Trophoblast cell (in vitro differentiated cells and primary cell): ENCODE measurements at regions not wholly inside any gene's neighbourhood (a gene's known extent, or its start where the extent isn't known, plus 50 kb on each side); places are given as distances from the start of the nearest gene placed in this dataset.

Experiments used
- DNase-seq, 2 donors: peaks; one replicate each; pipeline ENCODE4 v3.0.0-alpha.2; 2016
- H2AFZ ChIP-seq: 2 replicates; pipeline ENCODE4 v1.6.1; 2013; ENCODE audit warnings: low read length, moderate library complexity, mild to moderate bottlenecking; ENCODE audit not compliant: insufficient read depth, poor library complexity
- H2AK5ac ChIP-seq: 2 replicates; pipeline ENCODE4 v1.6.1; 2013; ENCODE audit warnings: mild to moderate bottlenecking, low read length
- H2BK120ac ChIP-seq: 2 replicates; pipeline ENCODE4 v1.6.1; 2013; ENCODE audit warnings: low read length, mild to moderate bottlenecking, moderate library complexity; ENCODE audit not compliant: insufficient read depth, poor library complexity
- H2BK12ac ChIP-seq: 2 replicates; pipeline ENCODE4 v1.6.1; 2013; ENCODE audit warnings: mild to moderate bottlenecking, low read length, moderate library complexity
- H2BK5ac ChIP-seq: 2 replicates; pipeline ENCODE4 v1.6.1; 2013; ENCODE audit warnings: low read length, low read depth, moderate library complexity, mild to moderate bottlenecking; ENCODE audit not compliant: poor library complexity
- H3K14ac ChIP-seq: 2 replicates; pipeline ENCODE4 v1.6.1; 2013; ENCODE audit warnings: mild to moderate bottlenecking, low read length
- H3K18ac ChIP-seq: 2 replicates; pipeline ENCODE4 v1.6.1; 2013; ENCODE audit warnings: mild to moderate bottlenecking, low read length
- H3K23ac ChIP-seq: 2 replicates; pipeline ENCODE4 v1.6.1; 2013; ENCODE audit warnings: low read length
- H3K27ac ChIP-seq: 2 replicates; pipeline ENCODE4 v1.5.1; 2013; ENCODE audit warnings: low read depth, mild to moderate bottlenecking, inconsistent platforms, low read length, moderate library complexity
- H3K27me3 ChIP-seq: 2 replicates; pipeline ENCODE4 v1.6.1; 2013; ENCODE audit warnings: inconsistent platforms, mild to moderate bottlenecking, low read length, moderate library complexity; ENCODE audit not compliant: insufficient read depth
- H3K36me3 ChIP-seq, 2 experiments: 1 replicate in 1 of 2; 2 replicates in 1 of 2; pipeline ENCODE4 v1.6.1; 2013; ENCODE audit warnings: low read length in 2 of 2, mild to moderate bottlenecking in 2 of 2, moderate library complexity in 1 of 2; ENCODE audit not compliant: insufficient read depth in 2 of 2, control insufficient read depth in 1 of 2
- H3K4ac ChIP-seq: 2 replicates; pipeline ENCODE4 v1.6.1; 2013; ENCODE audit warnings: low read depth, mild to moderate bottlenecking, low read length, moderate library complexity
- H3K4me1 ChIP-seq, 2 experiments: 1 replicate in 1 of 2; 2 replicates in 1 of 2; pipeline ENCODE4 v1.6.1; 2013; ENCODE audit warnings: low read length in 2 of 2, mild to moderate bottlenecking in 2 of 2, moderate library complexity in 1 of 2; ENCODE audit not compliant: insufficient read depth in 2 of 2, control insufficient read depth in 1 of 2
- H3K4me2 ChIP-seq: 2 replicates; pipeline ENCODE4 v1.6.1; 2013; ENCODE audit warnings: inconsistent platforms, mild to moderate bottlenecking, low read length, moderate library complexity
- H3K4me3 ChIP-seq: 2 replicates; pipeline ENCODE4 v1.5.1; 2013; ENCODE audit warnings: mild to moderate bottlenecking, low read depth, low read length, inconsistent platforms
- H3K79me1 ChIP-seq: one replicate; pipeline ENCODE4 v1.6.1; 2013; ENCODE audit warnings: low read length
- H3K79me2 ChIP-seq: 2 replicates; pipeline ENCODE4 v1.6.1; 2013; ENCODE audit warnings: low read length, mild to moderate bottlenecking; ENCODE audit not compliant: control insufficient read depth, insufficient read depth, poor library complexity
- H3K9ac ChIP-seq: 2 replicates; pipeline ENCODE4 v1.6.1; 2013; ENCODE audit warnings: mild to moderate bottlenecking, low read length
- H3K9me3 ChIP-seq: 2 replicates; pipeline ENCODE4 v1.6.1; 2013; ENCODE audit warnings: low read depth, mild to moderate bottlenecking, control low read depth, inconsistent platforms, low read length; ENCODE audit not compliant: insufficient read depth
- H4K12ac ChIP-seq: 2 replicates; pipeline ENCODE4 v1.6.1; 2013; ENCODE audit warnings: low read depth, mild to moderate bottlenecking, low read length, moderate library complexity
- H4K8ac ChIP-seq: 2 replicates; pipeline ENCODE4 v1.6.1; 2013; ENCODE audit warnings: low read depth, mild to moderate bottlenecking, low read length, moderate library complexity
- H4K91ac ChIP-seq: one replicate; pipeline ENCODE4 v1.6.1; 2013; ENCODE audit warnings: low read depth, mild to moderate bottlenecking, low read length, moderate library complexity
- WGBS: extraction: QIAGEN DNeasy Blood & Tissue Kit; methylation state at CpG from one replicate; pipeline ENCODE4 v1.1.7; 2013; ENCODE audit warnings: missing lambda C conversion rate; ENCODE audit not compliant: insufficient read length, insufficient coverage; ENCODE audit errors: extremely low coverage; 5-methylcytosine and 5-hydroxymethylcytosine counted together

DNA sequence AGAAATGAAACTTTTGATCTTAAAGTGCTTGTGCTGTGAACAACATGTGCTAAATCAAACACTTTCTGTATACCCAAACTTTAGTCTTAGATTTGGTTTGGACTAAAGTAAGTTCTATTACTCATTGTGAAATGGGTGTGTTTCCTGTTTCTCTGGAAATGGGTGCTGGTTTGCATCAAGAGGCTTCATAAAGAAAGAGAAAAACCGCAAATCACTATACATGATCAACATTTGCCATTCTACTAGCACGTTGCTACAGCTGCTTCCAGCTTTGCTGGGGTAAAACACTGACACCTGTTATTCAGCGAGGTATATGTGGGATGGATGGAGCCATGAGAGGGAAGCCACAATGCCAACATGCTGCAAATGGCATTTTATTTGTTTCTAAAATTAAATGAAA is 547.0 kb upstream of the ACVR2A start:
- H3K79me2 ChIP-seq, result no peaks in the 10 kb centered on the region
- no peaks in the 10 kb centered on the region for H3K79me1 ChIP-seq
- H3K4me2 ChIP-seq, result no peak overlapping the region
- no peak overlapping the region for H3K27ac ChIP-seq
- WGBS, result no CpG with 5 or more reads among the region's 3 CpGs
- no peak overlapping the region for H4K12ac ChIP-seq
- H2BK5ac ChIP-seq, result no peak overlapping the region
- DNase-seq, result no peak
- no peak overlapping the region for H2AFZ ChIP-seq
- H3K4ac ChIP-seq, result no peak overlapping the region
- no peak overlapping the region for H3K23ac ChIP-seq
- no peak overlapping the region for H2BK12ac ChIP-seq
- H3K14ac ChIP-seq, result no peak overlapping the region
- no peak overlapping the region for H2AK5ac ChIP-seq
- H3K4me3 ChIP-seq, result no peak overlapping the region
- no peak overlapping the region for H3K9ac ChIP-seq
- no peak overlapping the region for H4K91ac ChIP-seq
- no peaks in the 10 kb centered on the region for H3K36me3 ChIP-seq
- no peak overlapping the region for H3K18ac ChIP-seq
- no peaks in the 10 kb centered on the region for H3K4me1 ChIP-seq
- no peaks in the 10 kb centered on the region for H3K9me3 ChIP-seq
- H4K8ac ChIP-seq, result no peak overlapping the region
- no peaks in the 10 kb centered on the region for H3K27me3 ChIP-seq
- H2BK120ac ChIP-seq, result no peak overlapping the region

DNA sequence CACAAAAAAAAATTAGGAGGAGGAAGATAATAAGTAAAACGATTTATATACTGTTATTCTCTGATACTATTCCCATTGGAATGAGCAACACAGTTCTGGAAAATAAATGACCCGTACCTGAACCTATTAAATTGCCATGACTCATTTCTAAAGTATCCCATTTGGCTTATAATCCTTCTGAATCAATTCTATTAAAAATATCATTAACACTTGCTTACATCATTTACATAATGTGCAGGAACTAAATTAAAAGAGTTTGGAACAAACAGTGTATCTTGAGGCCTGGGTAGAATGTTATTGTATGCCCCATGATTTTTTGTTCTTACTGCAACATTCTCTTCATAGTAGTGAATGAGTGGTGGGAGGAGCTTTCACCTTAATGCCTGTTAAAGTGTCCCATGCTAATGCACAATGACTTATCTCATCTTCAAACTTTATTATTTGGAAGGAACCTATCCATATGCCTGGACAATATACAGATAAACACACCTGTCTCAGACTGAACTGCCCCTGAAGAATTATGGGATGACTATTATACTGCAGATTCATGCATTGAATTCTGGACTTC is 549.9 kb upstream of the ACVR2A start:
- DNase-seq, result no peak
- H3K4ac ChIP-seq, result no peak overlapping the region

GRCh38 chr2:147293991-147294824 is 550.6 kb upstream of the ACVR2A start:
- Histone ChIP-seq H4K12ac (no peak overlapping the region), H4K91ac (no peak overlapping the region), H3K9me3 (no peaks in the 10 kb centered on the region), H3K9ac (no peak overlapping the region), H3K36me3 (no peaks in the 10 kb centered on the region), H3K14ac (no peak overlapping the region), H2BK120ac (no peak overlapping the region), H3K27ac (no peak overlapping the region), H2BK5ac (no peak overlapping the region), H3K4me2 (no peak overlapping the region), H3K23ac (no peak overlapping the region), H2BK12ac (no peak overlapping the region), H3K79me1 (no peaks in the 10 kb centered on the region), H3K4ac (no peak overlapping the region), H3K27me3 (no peaks in the 10 kb centered on the region), H3K79me2 (no peaks in the 10 kb centered on the region), H3K4me3 (no peak overlapping the region), H2AFZ (no peak overlapping the region), H3K4me1 (no peaks in the 10 kb centered on the region), H2AK5ac (no peak overlapping the region), H3K18ac (no peak overlapping the region), H4K8ac (no peak overlapping the region)
- DNase-seq, result no peak
- WGBS, result no CpG with 5 or more reads among the region's 4 CpGs

More for the DNA sequence above, 549.9 kb upstream of the ACVR2A start:
- Histone ChIP-seq H2AFZ (no peak overlapping the region), H3K23ac (no peak overlapping the region), H2BK12ac (no peak overlapping the region), H3K79me1 (no peaks in the 10 kb centered on the region), H4K91ac (no peak overlapping the region), H3K4me1 (no peaks in the 10 kb centered on the region), H4K8ac (no peak overlapping the region), H2AK5ac (no peak overlapping the region), H3K27me3 (no peaks in the 10 kb centered on the region), H3K4me3 (no peak overlapping the region), H3K27ac (no peak overlapping the region), H3K4me2 (no peak overlapping the region), H3K79me2 (no peaks in the 10 kb centered on the region), H3K9ac (no peak overlapping the region), H4K12ac (no peak overlapping the region), H2BK5ac (no peak overlapping the region), H3K9me3 (no peaks in the 10 kb centered on the region), H3K36me3 (no peaks in the 10 kb centered on the region), H2BK120ac (no peak overlapping the region), H3K14ac (no peak overlapping the region), H3K18ac (no peak overlapping the region)
- WGBS, result no CpG with 5 or more reads among the region's 2 CpGs

GRCh38 chr2:147288131-147288530 is 556.7 kb upstream of the ACVR2A start:
- H2BK120ac ChIP-seq, result no peak overlapping the region
- no peaks in the 10 kb centered on the region for H3K27me3 ChIP-seq
- no peak overlapping the region for H4K12ac ChIP-seq
- H3K79me2 ChIP-seq, result no peaks in the 10 kb centered on the region
- no peak overlapping the region for H4K91ac ChIP-seq
- H3K36me3 ChIP-seq, result no peaks in the 10 kb centered on the region
- H3K18ac ChIP-seq, result no peak overlapping the region
- H3K4me2 ChIP-seq, result no peak overlapping the region
- no peak overlapping the region for H2BK5ac ChIP-seq
- no peak overlapping the region for H2AK5ac ChIP-seq
- H3K4me1 ChIP-seq, result no peaks in the 10 kb centered on the region
- no peak overlapping the region for H3K27ac ChIP-seq
- H3K4ac ChIP-seq, result no peak overlapping the region
- H3K9me3 ChIP-seq, result no peaks in the 10 kb centered on the region
- DNase-seq, result no peak
- H3K9ac ChIP-seq, result no peak overlapping the region
- H3K79me1 ChIP-seq, result no peaks in the 10 kb centered on the region
- no peak overlapping the region for H2AFZ ChIP-seq
- H3K14ac ChIP-seq, result no peak overlapping the region
- H3K4me3 ChIP-seq, result no peak overlapping the region
- H3K23ac ChIP-seq, result no peak overlapping the region
- H2BK12ac ChIP-seq, result no peak overlapping the region
- H4K8ac ChIP-seq, result no peak overlapping the region
